ENCODE measurements at regions not wholly inside any gene's neighbourhood (a gene's known extent, or its start where the extent isn't known, plus 50 kb on each side); places are given as distances from the start of the nearest gene placed in this dataset.

DNA sequence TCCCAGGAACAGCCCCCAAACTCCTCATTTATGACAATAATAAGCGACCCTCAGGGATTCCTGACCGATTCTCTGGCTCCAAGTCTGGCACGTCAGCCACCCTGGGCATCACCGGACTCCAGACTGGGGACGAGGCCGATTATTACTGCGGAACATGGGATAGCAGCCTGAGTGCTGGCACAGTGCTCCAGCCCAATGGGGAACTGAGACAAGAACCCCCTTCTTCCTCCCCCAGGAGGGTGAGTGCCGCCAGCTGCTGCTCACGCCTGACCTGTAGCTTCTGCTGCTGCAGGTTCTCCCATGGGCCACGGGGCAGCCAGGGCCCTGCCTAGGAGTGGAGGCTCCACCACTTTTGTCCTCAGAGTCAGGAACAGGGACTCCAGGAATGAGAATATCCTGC, 78.2 kb downstream of the VPREB1 start:
- TF ChIP-seq POLR2A (IDR thresholded peaks at IDR 0.05) = no peak
- no peak for TF ChIP-seq CTCF (IDR thresholded peaks at IDR 0.05)

Measured in right lobe of liver (tissue), 4 donors.